GM06990 (cell line): ENCODE measurements at regions not wholly inside any gene's neighbourhood (a gene's known extent, or its start where the extent isn't known, plus 50 kb on each side); places are given as distances from the start of the nearest gene placed in this dataset.

Experiments
- DNase-seq: peaks from one replicate; pipeline ENCODE4 v3.0.0-alpha.2; 2011; ENCODE audit not compliant: insufficient read length; ENCODE audit errors: extremely low read depth
- H3K27me3 ChIP-seq: replicated peaks from 2 replicates; pipeline ENCODE4 v1.6.0; 2011; ENCODE audit warnings: low read length; ENCODE audit not compliant: control insufficient read depth, insufficient read depth
- H3K36me3 ChIP-seq: 2 replicates; pipeline ENCODE4 v1.5.1; 2011; ENCODE audit warnings: low read length; ENCODE audit not compliant: control insufficient read depth, insufficient read depth
- H3K4me3 ChIP-seq: replicated peaks from 2 replicates; pipeline ENCODE4 v1.5.1; 2011; ENCODE audit warnings: low read depth, mild to moderate bottlenecking, control low read depth, low read length
- CTCF ChIP-seq: IDR thresholded peaks from 2 replicates; pipeline ENCODE4 v1.5.1; 2011; ENCODE audit warnings: low read length, control low read depth, mild to moderate bottlenecking, inconsistent platforms; ENCODE audit not compliant: insufficient read depth, poor library complexity, severe bottlenecking

DNA sequence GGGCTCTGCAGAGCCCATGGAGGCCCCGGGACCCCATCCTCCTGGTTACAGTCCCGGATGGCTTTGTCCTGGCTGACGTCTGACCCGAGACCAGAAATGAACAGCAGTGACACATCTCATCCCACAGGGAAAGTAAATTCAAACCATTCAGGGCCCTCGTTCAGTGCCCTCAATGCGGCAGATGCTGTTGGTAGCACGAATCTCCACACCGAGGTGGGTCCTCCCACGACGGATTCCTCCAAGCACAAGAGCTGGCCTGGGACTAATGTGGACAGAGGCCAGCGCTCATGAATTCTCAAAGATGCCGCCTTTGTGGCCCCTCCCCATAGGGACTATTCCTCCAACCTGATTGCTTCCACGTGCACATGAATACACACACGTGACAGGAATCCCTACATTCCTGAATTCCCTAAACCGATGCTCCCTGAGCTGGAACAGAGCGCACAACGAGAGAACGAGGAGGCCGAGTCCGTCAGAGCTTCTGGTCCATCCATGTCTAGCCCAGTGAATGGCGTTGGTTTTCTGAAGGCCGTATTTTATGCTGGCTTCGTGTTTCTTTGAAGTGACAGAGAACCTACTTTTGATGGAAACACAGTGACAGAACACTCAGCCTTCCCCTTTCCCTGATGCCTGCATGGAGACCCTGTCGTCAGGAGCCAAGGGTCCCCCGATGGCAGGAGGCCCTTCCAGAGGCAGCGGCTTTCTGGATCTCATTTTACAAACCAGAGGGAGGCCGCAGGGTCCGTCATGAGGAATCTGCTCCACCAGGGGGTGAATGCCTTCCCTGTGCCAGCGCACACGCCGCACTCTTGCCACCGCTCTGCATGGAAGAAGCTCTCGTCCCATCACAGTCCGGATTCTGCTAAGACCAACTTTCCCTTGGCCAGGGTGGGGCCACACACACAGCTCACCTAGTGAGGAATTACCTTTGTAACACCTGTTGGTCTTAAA is 64.3 kb upstream of the SNTG2 start:
- Histone ChIP-seq H3K27me3 (no peaks in the 10 kb centered on the region), H3K4me3 (no peak overlapping the region), H3K36me3 (no peaks in the 10 kb centered on the region)
- no peak for DNase-seq
- no peak for TF ChIP-seq CTCF

DNA sequence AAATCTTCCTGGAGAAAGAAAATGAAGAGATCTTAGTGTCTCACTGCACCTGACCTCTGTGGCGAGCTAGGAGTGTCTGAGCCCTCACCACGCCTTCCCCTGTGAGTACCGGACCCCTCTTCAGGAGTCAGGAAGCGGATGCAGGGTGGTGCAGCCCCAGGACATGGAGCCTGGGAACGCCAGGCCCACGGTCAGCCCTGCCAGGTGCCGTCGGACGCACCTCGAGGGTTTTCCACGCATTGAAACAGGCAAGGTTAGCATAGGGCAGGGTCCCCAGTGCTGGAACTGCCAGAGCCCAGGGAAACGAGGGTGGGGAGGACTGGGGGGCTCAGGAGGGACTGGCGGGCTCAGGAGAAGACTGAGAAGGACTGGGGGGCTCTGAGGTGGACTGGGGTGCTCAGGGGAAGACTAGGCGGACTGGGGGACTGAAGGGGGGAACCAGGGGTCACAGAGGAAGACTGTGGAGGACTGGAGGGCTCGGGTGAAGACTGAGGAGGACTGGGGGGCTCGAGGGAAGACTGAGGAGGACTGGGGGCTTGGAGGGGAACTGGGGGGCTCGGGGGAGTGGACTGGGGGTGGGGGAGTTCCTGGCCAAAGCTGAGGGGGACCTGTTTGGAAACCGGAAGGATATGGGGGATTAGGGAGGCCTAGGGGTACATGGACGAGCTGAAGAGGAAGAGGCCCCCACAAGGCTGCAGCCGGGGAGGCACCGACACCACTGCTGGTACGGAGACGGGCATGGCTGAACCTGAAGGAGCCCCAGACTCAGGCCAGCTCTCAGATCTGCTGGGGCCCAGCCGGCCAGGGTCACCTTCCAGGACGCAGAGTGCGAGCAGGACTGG is 65.2 kb upstream of the SNTG2 start:
- Histone ChIP-seq H3K27me3 (no peaks in the 10 kb centered on the region), H3K36me3 (no peaks in the 10 kb centered on the region)
- no peak for TF ChIP-seq CTCF

DNA sequence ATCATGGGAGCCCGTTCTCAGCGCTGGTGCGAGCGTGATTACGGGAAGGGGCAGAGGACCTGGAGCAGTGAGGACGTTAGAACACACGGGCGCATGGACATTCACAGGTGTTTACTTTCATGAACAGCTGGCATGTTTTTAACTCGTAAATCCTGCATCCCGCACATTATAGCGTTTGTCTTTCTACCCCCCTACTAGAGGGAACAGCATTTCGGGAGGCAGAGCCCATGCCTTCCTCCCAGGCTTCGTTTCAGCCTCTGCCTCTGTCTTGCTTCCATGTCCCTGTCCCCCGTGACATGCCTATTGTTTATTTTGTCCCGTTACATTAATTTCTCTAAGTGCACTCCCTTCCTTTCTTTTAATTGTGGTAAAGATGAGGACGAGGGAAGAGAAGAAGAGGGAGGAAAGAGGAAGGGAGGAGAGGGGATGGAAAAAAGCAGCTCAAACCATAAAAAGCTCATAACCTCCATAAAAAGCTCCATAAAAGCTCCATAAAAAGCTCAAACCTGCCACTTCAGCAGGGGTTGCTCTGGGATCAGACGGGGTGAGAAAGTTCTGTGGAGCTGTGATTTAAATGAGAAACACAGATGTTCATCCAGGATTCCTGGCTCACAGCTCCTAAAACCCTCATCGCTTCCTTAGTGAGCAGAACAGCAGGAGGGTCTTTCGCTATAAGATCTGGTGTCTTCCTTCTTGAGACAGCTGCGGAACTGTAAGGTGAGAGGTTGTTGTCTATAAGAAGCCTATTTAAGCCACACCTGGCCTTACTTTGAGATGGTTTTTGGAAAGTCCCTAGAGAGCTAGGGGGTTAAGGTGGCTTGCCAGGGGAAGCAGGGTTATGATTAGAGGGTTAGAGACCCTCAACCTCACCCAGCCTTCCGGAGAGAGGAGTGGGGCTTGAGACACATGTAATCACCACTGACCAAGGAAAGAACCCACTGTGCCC is 66.6 kb upstream of the SNTG2 start:
- no peak for TF ChIP-seq CTCF
- no peaks in the 10 kb centered on the region for H3K36me3 ChIP-seq
- DNase-seq: no peak
- no peaks in the 10 kb centered on the region for H3K27me3 ChIP-seq
- no peak overlapping the region for H3K4me3 ChIP-seq

More for the DNA sequence above, 65.2 kb upstream of the SNTG2 start:
- no peak for DNase-seq
- no peak overlapping the region for H3K4me3 ChIP-seq

DNA sequence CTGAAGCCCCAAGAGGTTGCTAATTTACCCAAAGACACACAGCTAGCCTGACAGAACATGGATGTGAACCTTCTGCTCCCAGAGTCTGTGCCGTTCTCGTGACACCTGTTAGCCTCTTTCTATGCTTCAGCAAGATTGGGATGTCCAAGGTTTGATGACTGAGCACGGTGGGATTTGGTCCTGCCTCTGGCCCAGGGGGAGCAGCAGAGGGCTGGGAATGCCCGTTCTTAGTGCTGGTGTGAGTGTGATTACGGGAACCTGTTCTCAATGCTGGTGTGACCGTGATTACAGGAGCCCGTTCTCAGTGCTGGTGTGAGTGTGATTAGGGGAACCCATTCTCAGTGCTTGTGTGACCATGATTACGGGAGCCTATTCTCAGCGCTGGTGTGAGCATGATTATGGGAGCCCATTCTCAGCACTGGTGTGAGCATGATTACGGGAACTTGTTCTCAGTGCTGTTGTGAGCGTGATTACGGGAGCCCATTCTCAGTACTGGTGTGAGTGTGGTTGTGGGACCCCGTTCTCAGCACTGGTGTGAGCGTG is 67.3 kb upstream of the SNTG2 start:
- no peak for DNase-seq
- H3K27me3 ChIP-seq: no peaks in the 10 kb centered on the region
- no peak overlapping the region for H3K4me3 ChIP-seq
- H3K36me3 ChIP-seq: no peaks in the 10 kb centered on the region
- TF ChIP-seq CTCF: no peak
